GM18858 (cell line): ENCODE measurements at regions not wholly inside any gene's neighbourhood (a gene's known extent, or its start where the extent isn't known, plus 50 kb on each side); places are given as distances from the start of the nearest gene placed in this dataset.
"Not testable (repeated sequence)": the region's sequence is repeated elsewhere in the genome, so short reads cannot be mapped to it uniquely, and the experiment has no call there.

Experiments
- ATAC-seq: cut with Tn5 transposase; IDR thresholded peaks from one replicate; pipeline ENCODE4 v1.9.1; 2021; ENCODE audit not compliant: unreplicated experiment

DNA sequence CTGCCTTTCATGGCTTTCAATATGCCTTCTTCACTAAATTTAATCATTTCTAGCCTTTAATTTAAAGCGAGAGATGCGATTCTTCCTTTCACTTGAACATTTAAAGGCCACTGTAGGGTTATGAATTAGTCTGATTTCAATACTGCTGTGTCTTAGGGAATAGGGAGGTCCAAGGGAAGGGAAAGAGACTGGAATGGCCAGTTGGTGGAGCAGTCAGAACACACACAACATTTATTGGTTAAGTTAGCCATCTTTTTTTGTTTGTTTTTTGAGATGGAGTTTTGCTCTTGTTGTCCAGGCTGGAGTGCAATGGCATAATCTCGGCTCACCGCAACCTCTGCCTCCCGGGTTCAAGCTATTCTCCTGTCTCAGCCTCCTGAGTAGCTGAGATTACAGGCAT lies 662.5 kb upstream of the LUZP2 start:
- ATAC-seq = not testable (repeated sequence)

GRCh38 chr11:23836981-23837380 lies 659.9 kb upstream of the LUZP2 start:
- no peak for ATAC-seq

GRCh38 chr11:23840872-23841271 lies 656.0 kb upstream of the LUZP2 start:
- ATAC-seq = no peak

DNA sequence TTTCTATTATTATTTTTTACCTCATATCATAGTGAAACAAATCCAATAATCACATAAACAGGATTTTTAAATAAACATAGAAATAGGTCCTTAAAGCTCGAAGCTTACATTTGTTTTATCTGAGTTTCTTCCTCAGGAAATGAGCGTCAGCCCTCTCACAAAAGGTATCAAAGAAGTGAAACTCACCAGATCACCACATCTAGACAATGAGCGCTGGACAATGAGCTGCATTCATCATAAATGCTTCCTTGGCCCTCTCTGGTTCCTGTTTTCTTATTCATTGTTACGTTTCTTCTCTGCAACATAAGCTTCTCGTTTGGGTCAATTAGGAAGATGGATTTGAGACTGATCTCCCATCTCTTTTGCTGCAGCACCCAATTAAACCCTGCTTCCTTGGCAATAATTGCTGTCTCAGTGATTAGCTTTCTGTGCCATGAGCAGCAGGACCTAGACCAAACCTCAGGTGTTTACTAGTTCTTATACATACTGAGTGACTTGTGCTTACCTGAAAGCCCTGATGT lies 649.9 kb upstream of the LUZP2 start:
- ATAC-seq = no peak

GRCh38 chr11:23851216-23851615 lies 645.6 kb upstream of the LUZP2 start:
- ATAC-seq = no peak

DNA sequence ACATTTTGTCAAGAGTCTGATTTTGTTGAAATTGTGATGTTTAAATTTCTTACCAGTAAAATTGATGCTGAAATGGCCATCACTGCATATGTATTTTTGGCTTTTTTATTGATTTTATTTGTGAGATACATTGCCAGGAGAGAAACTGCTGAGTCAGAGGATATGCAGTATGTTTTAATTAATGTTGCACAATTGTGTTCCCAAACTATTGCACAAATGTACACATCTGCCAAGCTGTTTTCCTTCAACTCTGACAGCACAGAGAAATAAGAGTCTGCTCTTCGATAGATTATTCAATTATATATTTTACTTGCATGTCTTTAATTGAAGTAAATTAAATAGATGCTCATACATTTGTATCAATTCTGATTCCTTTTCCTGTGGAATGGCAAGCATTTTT lies 640.2 kb upstream of the LUZP2 start:
- no peak for ATAC-seq

DNA sequence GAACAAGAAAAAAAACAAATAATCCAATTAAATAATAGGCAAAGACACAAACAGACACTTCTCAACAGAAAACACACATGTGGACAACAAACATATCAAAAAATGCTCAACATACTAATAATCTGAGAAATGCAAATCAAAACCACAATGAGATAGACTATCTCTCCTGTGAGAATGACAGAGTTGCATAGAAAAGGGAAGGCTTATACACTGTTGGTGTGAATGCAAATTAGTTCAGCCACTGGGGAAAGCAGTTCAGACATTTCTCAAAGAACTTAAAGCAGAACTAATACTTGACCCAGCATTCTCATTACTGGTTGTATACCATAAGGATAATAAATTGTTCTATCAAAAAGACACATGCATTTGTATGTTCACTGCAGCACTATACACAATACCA lies 637.8 kb upstream of the LUZP2 start:
- peak; percentile 68 for ATAC-seq

GRCh38 chr11:23861615-23862014 lies 635.2 kb upstream of the LUZP2 start:
- ATAC-seq = no peak

DNA sequence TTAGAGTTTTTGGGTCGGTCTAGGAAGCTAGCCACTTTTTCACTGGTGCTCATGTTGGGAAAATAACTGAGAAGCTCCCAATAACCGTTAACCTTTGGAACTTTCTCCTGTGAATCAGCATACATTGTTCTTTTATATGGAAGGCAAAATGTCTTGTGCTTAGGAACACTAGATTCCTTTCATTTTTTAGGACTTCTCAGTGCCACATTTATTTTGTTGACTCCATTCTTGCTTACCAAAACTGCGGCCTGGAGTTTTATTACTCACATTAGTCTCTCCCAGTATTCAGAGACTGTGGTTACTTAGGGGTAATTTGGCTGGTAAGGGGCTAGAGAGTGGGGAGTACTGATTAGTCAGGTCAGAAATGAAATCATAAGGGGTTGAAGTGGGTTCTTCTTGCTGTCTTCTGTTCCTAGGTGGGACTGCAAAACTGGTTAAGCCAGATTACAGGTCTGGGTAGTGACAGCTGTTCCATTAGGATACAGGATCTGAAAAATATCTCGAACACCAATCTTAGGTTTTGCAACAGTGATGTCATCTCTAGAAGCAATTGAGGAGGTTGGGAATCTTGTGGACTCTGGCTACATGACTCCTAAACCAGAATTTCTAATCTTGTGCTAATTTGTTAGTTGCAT lies 631.4 kb upstream of the LUZP2 start:
- no peak for ATAC-seq

DNA sequence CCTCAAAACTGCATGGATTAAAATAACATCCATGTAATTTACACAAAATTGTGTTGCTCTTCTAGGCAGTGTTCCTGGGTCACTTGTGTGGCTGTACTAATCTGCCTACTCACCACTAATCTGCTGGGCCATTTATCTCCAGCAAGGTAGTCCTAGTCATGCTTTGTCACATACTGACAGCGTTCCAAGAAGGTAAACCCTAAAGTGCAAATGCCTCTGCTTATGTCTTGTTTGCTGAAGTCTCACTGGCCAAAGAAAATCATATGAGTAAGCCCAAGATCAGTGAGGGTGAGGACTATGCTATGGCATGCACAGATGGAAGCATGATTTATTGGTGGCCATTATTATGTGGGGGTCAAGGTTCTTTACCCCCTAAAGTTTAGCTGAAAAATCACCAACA lies 630.2 kb upstream of the LUZP2 start:
- ATAC-seq = no peak

DNA sequence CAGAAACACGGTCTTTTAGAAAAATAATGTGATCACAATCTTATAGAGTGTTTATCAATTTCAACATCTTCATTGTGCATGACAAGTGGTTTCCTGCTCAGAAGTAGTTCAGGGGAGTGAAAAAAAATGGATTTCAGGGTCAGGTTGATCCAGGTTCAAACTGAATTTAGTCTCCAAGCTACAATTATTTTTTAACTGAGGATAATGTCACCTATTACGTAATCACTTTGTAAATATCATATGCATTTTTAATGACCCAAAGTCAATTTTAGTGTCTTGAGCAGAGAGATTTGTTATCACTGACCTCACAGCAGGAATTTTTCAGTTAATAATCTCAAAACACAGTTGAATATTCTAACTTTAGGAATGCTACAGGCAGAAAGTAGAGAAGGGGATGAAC lies 627.2 kb upstream of the LUZP2 start:
- ATAC-seq = no peak

- ATAC-seq = no peak
These were observed 623.4 kb upstream of the LUZP2 start for GRCh38 chr11:23873406-23873805.

- ATAC-seq = no peak
These were observed 621.5 kb upstream of the LUZP2 start for GRCh38 chr11:23875176-23875850.

- ATAC-seq = not testable (repeated sequence)
These were observed 613.3 kb upstream of the LUZP2 start for GRCh38 chr11:23883426-23884048.

- ATAC-seq = no peak
These were observed 612.5 kb upstream of the LUZP2 start for GRCh38 chr11:23884341-23884740.

DNA sequence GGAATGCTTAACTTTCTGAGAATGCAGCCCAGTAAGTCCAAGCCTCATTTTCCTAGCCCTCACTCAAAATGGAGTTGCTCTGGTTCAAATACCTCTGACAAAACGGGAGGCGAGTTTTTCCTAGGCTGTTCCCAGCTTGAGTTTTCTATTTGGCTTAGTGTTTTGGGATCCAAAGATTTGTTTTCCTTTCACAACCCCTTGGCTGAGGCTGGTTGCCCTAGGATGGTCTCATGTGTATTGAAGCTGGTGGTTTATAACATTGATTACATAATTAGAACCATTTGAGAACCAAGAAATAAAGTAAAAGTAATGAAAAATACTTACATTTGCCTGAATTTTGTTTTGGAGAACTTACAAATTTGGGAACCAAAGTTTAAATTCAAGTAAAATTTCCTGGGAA lies 611.1 kb upstream of the LUZP2 start:
- no peak for ATAC-seq

DNA sequence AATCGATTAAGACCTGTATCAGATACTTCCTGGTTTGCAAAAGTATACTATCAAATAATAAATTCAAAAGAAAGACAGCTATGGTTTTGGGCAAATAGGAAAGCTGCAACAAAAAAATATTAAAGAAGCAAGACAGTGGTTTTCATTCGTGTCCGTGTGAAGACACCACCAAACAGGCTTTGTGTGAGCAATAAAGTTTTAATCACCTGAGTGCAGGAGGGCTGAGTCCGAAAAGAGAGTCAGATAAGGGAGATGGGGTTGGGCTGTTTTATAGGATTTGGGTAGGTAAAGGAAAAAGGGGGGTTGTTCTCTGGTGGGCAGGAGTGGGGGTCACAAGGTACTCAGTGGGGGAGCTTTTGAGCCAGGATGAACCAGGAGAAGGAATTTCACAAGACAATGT lies 609.7 kb upstream of the LUZP2 start:
- ATAC-seq = not testable (repeated sequence)

DNA sequence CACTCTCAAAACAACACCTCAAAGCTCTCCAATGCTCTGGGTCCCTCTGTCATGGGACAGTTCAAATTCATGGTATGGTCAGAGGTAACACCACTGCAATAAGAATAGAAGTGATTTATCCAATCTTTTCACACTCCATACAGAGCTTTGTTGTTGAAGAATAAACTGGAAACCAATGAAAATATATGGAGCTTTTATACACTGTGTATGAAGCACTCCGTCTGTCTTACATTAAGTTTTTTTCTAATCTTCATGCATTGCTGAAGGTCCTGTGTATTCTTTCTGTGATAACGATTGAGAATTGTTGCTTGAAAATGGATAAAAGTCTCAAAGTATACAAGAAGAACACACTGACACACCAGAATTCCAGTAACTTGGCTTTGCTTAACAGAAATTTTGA lies 603.7 kb upstream of the LUZP2 start:
- ATAC-seq = no peak

DNA sequence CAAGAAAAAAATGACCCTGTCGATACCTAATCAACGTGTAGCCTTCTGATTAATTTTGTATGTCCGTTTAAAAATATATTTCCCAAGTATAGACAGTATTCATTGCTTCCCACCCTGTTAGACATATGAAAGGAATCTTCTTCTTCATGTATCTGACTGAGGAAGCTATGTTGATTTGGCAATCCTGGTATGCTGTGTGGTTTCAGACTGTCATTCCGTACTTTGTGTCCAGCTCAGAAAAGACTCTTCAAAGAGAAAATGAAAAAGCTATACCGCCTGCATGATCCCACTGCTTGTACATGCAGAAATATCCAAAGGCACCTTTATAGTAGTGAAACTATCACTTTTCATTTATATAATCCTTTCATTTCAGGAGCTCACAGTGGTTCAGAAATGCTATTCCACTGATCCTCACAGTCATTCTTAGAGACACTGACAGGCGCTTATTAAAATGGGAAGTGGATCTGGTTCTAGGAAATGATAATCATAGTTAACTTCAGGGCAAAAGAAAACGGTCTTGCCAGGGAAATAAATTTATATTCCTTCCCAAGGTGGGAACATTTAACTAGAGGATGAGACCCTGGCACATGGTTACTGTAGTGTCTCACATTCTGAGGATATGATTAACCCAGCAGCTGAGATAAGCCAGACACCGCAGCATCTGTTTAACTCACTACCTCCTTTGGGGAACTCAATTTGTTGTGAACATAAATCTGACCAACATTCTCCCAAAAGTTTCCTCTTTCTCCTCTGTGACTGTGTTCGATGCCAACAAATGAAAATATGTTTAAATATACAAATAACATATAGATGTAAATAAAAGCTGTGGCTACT lies 599.2 kb upstream of the LUZP2 start:
- no peak for ATAC-seq

DNA sequence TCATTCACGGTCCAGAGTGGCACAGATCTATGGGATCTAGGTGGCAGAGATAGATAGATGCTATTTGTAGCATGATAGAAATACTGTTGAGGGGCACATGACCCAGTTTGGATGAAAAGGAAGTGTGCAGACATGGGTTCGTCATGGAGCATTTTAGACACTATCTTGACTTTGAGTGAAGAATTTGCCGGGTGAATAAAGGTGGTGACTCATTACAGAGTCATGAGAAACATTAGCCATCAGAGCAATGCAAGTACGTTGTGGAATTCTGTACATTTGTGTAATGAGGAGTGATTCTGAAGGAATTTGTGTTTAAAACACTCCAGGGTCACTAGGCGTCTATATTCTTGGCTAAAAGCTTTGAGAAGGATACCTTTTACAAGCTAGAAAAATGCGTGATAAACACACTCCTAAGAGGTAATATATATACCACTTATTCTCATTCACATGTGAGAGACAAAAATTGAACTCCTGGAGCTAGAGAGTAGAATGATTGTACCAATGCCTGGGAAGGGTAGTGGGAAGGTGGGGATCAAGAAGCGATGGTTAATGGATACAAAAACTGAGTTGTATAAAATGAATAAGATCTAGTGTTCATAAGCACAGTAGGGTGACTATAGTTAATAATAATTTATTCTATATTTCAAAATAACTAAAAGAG lies 593.7 kb upstream of the LUZP2 start:
- no peak for ATAC-seq

DNA sequence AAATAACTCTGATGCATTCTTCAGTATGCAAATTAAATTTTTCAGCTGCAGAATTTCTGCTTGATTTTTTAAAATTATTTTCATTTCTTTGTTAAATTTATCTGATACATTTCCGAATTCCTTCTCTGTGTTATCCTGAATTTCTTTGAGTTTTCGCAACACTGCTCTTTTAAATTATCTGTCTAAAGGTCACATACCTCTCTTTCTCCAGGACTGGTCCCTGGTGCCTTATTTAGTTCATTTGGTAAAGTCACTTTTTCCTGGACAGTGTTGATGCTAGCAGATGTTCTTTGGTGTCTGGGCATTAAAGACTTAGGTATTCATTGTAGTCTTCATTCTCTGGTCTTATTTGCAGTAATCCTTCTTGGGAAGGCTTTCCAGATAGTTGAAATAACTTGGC lies 577.4 kb upstream of the LUZP2 start:
- no peak for ATAC-seq
